ENCODE measurements at regions not wholly inside any gene's neighbourhood (a gene's known extent, or its start where the extent isn't known, plus 50 kb on each side); places are given as distances from the start of the nearest gene placed in this dataset.

DNA sequence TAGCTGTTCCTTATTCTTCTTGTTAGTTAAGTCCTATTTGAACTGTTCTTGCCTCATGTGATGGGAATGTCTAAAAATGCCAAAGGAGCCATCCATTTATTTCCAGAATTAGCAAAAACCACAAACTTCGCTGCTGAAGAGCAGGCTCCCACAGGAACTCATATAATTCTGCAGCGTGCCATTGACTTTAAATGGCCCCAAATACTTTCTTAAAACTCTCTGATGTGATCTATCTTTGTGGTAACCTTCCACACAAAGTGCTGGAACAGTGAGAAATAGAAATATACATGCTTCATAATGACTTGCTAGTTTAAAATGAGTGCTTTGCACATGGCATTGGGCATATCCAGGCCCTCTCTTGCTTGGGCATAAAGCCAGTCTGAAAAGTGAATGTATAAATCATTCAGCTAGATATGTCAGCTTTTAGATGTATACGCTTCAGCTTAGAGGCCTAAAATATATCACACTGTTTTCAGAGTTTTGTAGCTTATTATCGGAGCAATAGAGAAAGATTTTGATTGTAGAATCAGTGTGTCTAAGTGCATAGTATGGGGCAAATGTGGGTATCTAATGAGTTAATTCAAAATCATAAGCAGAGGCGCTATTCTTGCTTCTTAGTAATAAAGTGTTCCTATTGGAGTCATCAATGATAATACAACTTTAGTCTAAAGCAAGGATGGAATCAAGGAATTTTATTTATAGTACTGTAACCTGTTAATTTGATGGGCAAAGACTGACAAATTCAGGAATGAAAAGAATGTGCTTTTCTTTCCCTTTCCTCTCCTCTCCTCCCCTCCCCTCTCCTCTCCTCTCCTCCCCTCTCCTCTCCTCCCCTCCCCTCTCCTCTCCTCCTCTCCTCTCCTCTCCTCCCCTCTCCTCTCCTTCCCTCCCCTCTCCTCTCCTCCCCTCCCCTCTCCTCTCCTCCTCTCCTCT is 392.2 kb upstream of the ZFP42 start:
- TF ChIP-seq POLR2AphosphoS5 (IDR thresholded peaks at IDR 0.05) (no peak), EP300 (IDR thresholded peaks at IDR 0.05) (no peak)
- TF ChIP-seq, protein P1, sequence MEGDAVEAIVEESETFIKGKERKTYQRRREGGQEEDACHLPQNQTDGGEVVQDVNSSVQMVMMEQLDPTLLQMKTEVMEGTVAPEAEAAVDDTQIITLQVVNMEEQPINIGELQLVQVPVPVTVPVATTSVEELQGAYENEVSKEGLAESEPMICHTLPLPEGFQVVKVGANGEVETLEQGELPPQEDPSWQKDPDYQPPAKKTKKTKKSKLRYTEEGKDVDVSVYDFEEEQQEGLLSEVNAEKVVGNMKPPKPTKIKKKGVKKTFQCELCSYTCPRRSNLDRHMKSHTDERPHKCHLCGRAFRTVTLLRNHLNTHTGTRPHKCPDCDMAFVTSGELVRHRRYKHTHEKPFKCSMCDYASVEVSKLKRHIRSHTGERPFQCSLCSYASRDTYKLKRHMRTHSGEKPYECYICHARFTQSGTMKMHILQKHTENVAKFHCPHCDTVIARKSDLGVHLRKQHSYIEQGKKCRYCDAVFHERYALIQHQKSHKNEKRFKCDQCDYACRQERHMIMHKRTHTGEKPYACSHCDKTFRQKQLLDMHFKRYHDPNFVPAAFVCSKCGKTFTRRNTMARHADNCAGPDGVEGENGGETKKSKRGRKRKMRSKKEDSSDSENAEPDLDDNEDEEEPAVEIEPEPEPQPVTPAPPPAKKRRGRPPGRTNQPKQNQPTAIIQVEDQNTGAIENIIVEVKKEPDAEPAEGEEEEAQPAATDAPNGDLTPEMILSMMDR (IDR thresholded peaks at IDR 0.05): no peak

Measured in gastroesophageal sphincter (tissue), 3 donors.